G401.6 (cell line): ENCODE measurements at regions not wholly inside any gene's neighbourhood (a gene's known extent, or its start where the extent isn't known, plus 50 kb on each side); places are given as distances from the start of the nearest gene placed in this dataset.
"Not testable (repeated sequence)": the region's sequence is repeated elsewhere in the genome, so short reads cannot be mapped to it uniquely, and the experiment has no call there.

ENCODE experiments used
- FAIRE-seq: peaks from 2 replicates; lab custom pipeline; 2012; peaks lifted over from hg19 to GRCh38; lab: Jason Lieb, UNC

GRCh38 chr9:124084087-124084486, 72.5 kb downstream of the LHX2 start:
- no peak for FAIRE-seq

GRCh38 chr9:124087226-124087625, 75.7 kb downstream of the LHX2 start:
- no peak for FAIRE-seq

- no peak for FAIRE-seq
These were observed 76.9 kb downstream of the LHX2 start for GRCh38 chr9:124088476-124088837.

- FAIRE-seq: not testable (repeated sequence)
These were observed 78.3 kb downstream of the LHX2 start for GRCh38 chr9:124089631-124090488.

GRCh38 chr9:124098141-124098905, 86.8 kb downstream of the LHX2 start:
- no peak for FAIRE-seq

- no peak for FAIRE-seq
These were observed 88.3 kb downstream of the LHX2 start for GRCh38 chr9:124099860-124100259.

- no peak for FAIRE-seq
These were observed 89.8 kb downstream of the LHX2 start for GRCh38 chr9:124101215-124101968.

GRCh38 chr9:124101969-124102345, 90.4 kb downstream of the LHX2 start:
- no peak for FAIRE-seq

- FAIRE-seq: no peak
These were observed 90.8 kb downstream of the LHX2 start for GRCh38 chr9:124102363-124102762.

GRCh38 chr9:124105266-124105665, 93.7 kb downstream of the LHX2 start:
- FAIRE-seq: no peak

- FAIRE-seq: no peak
These were observed 96.6 kb downstream of the LHX2 start for GRCh38 chr9:124108216-124108615.

- FAIRE-seq: no peak
These were observed 98.8 kb downstream of the LHX2 start for GRCh38 chr9:124110307-124110915.

GRCh38 chr9:124116683-124117363, 105.3 kb downstream of the LHX2 start:
- FAIRE-seq: no peak

GRCh38 chr9:124118894-124119293, 107.3 kb downstream of the LHX2 start:
- no peak for FAIRE-seq

- no peak for FAIRE-seq
These were observed 108.7 kb downstream of the LHX2 start for GRCh38 chr9:124120272-124120671.

- FAIRE-seq: no peak
These were observed 110.2 kb downstream of the LHX2 start for GRCh38 chr9:124121725-124122124.

- no peak for FAIRE-seq
These were observed 110.8 kb downstream of the LHX2 start for GRCh38 chr9:124122321-124122720.

GRCh38 chr9:124122813-124123462, 111.4 kb downstream of the LHX2 start:
- FAIRE-seq: no peak

- FAIRE-seq: not testable (repeated sequence)
These were observed 112.1 kb downstream of the LHX2 start for GRCh38 chr9:124123621-124124020.

GRCh38 chr9:124124729-124125650, 113.4 kb downstream of the LHX2 start:
- no peak for FAIRE-seq
